Body of pancreas (tissue), 4 donors: ENCODE measurements at regions not wholly inside any gene's neighbourhood (a gene's known extent, or its start where the extent isn't known, plus 50 kb on each side); places are given as distances from the start of the nearest gene placed in this dataset.

Experiments used
- ATAC-seq: fragments of 150-250 bp; one replicate; pipeline ENCODE4 v1.9.1; 2016
- DNase-seq, 4 donors: peaks; one replicate each; pipeline ENCODE4 v3.0.0-alpha.2; 2019
- H3K27ac ChIP-seq, 4 donors: fragments of 200-600 bp; sonication (generic); 1 replicate in 3 of 4; 2 replicates in 1 of 4; pipeline versions ENCODE4 v1.5.1 to v1.6.1; 2016 to 2019; ENCODE audit warnings: mild to moderate bottlenecking in 1 of 4, mixed read lengths in 1 of 4, moderate library complexity in 1 of 4
- H3K27me3 ChIP-seq, 2 donors: fragments of 200-600 bp; sonication (generic); one replicate each; pipeline ENCODE4 v1.6.0; 2016; ENCODE audit warnings: mild to moderate bottlenecking in 1 of 2
- H3K36me3 ChIP-seq, 2 donors: fragments of 200-600 bp; sonication (generic); replicated peaks in 1 of 2; 2 replicates each; pipeline ENCODE4 v1.5.1; 2016; ENCODE audit warnings: low read depth in 2 of 2; ENCODE audit not compliant: insufficient read depth in 1 of 2
- H3K4me1 ChIP-seq: fragments of 200-600 bp; sonication (generic); one replicate; pipeline ENCODE4 v1.6.0; 2016
- H3K4me3 ChIP-seq, 2 donors: fragments of 200-600 bp; sonication (generic); 1 replicate in 1 of 2; 2 replicates in 1 of 2; pipeline ENCODE4 v1.5.1; 2016 to 2019
- H3K9me3 ChIP-seq, 3 donors: fragments of 200-600 bp; sonication (generic); 1 replicate in 2 of 3; 2 replicates in 1 of 3; pipeline ENCODE4 v1.5.1; 2016
- CTCF ChIP-seq, 7 experiments: fragments of 450-650 bp in 4 of 7; fragments of 200-600 bp in 3 of 7; sonication (generic) in 3 of 7; IDR thresholded peaks; one replicate each; pipeline ENCODE4 v1.5.1; 2016 to 2019; ENCODE audit warnings: antibody characterized with exemption in 7 of 7
- POLR2A ChIP-seq, 3 donors: fragments of 450-650 bp; IDR thresholded peaks; one replicate each; pipeline ENCODE4 v1.6.1; 2016; ENCODE audit warnings: antibody characterized with exemption in 3 of 3, mild to moderate bottlenecking in 2 of 3
- WGBS, 2 donors: methylation state at CpG; one replicate each; pipeline ENCODE4 v1.1.5; 2017; 5-methylcytosine and 5-hydroxymethylcytosine counted together
- intact Hi-C: fragments of 100-400 bp; cut with DNase I; formaldehyde crosslinking; loops from one replicate; pipeline ENCODE4 v1.15.1; 2023

GRCh38 chr2:147501968-147502367 is 342.9 kb upstream of the ACVR2A start:
- ATAC-seq (no peak), DNase-seq (no peak)
- WGBS, 2 donors: 77 to 81% methylated on average over 4 of the region's 4 CpGs
- TF ChIP-seq POLR2A (IDR thresholded peaks at IDR 0.05): no peak
- Histone ChIP-seq H3K36me3 (no peaks in the 10 kb centered on the region), H3K4me1 (no peaks in the 10 kb centered on the region), H3K4me3 (no peak overlapping the region), H3K27me3 (no peaks in the 10 kb centered on the region), H3K9me3 (no peaks in the 10 kb centered on the region), H3K27ac (no peak overlapping the region)
- intact Hi-C loops: no loop called here

- H3K4me3 ChIP-seq: no peak overlapping the region
- H3K27ac ChIP-seq: no peak overlapping the region
- no peaks in the 10 kb centered on the region for H3K36me3 ChIP-seq
- H3K9me3 ChIP-seq: no peaks in the 10 kb centered on the region
- DNase-seq (no peak), ATAC-seq (no peak)
- no peaks in the 10 kb centered on the region for H3K4me1 ChIP-seq
- WGBS, 2 donors: 70 to 75% methylated on average over 1 of the region's 1 CpG
- H3K27me3 ChIP-seq: no peaks in the 10 kb centered on the region
- intact Hi-C loops: no loop called here
- TF ChIP-seq POLR2A (IDR thresholded peaks at IDR 0.05) (no peak), CTCF (IDR thresholded peaks at IDR 0.05) (no peak)
Observed at GRCh38 chr2:147500819-147501395, 343.9 kb upstream of the ACVR2A start.

GRCh38 chr2:147500229-147500628 is 344.6 kb upstream of the ACVR2A start:
- H3K9me3 ChIP-seq: no peaks in the 10 kb centered on the region
- no peaks in the 10 kb centered on the region for H3K4me1 ChIP-seq
- no peaks in the 10 kb centered on the region for H3K36me3 ChIP-seq
- intact Hi-C loops: no loop called here
- TF ChIP-seq POLR2A (IDR thresholded peaks at IDR 0.05) (no peak), CTCF (IDR thresholded peaks at IDR 0.05) (no peak)
- no peak for DNase-seq
- H3K4me3 ChIP-seq: no peak overlapping the region
- WGBS, 2 donors: 71 to 89% methylated on average over 3 of the region's 3 CpGs
- no peak for ATAC-seq
- no peak overlapping the region for H3K27ac ChIP-seq
- no peaks in the 10 kb centered on the region for H3K27me3 ChIP-seq

GRCh38 chr2:147499785-147500184 is 345.0 kb upstream of the ACVR2A start:
- no peak for ATAC-seq

GRCh38 chr2:147495734-147496133 is 349.1 kb upstream of the ACVR2A start:
- Histone ChIP-seq H3K27me3 (no peaks in the 10 kb centered on the region), H3K4me3 (no peak overlapping the region), H3K27ac (no peak overlapping the region), H3K36me3 (no peaks in the 10 kb centered on the region), H3K9me3 (no peaks in the 10 kb centered on the region), H3K4me1 (no peaks in the 10 kb centered on the region)
- DNase-seq (no peak), ATAC-seq (no peak)
- WGBS, 2 donors: 88 to 92% methylated on average over 5 of the region's 5 CpGs
- intact Hi-C loops: no loop called here
- TF ChIP-seq CTCF (IDR thresholded peaks at IDR 0.05) (no peak), POLR2A (IDR thresholded peaks at IDR 0.05) (no peak)

More at GRCh38 chr2:147499785-147500184, 345.0 kb upstream of the ACVR2A start:
- intact Hi-C loops: no loop called here
- Histone ChIP-seq H3K4me3 (no peak overlapping the region), H3K27ac (no peak overlapping the region), H3K27me3 (no peaks in the 10 kb centered on the region), H3K9me3 (no peaks in the 10 kb centered on the region), H3K4me1 (no peaks in the 10 kb centered on the region), H3K36me3 (no peaks in the 10 kb centered on the region)
- TF ChIP-seq POLR2A (IDR thresholded peaks at IDR 0.05): no peak
- no peak for TF ChIP-seq CTCF (IDR thresholded peaks at IDR 0.05)
- DNase-seq: no peak
- WGBS, 2 donors: 84 to 93% methylated on average over 2 of the region's 2 CpGs
